ENCODE measurements at regions not wholly inside any gene's neighbourhood (a gene's known extent, or its start where the extent isn't known, plus 50 kb on each side); places are given as distances from the start of the nearest gene placed in this dataset.

DNA sequence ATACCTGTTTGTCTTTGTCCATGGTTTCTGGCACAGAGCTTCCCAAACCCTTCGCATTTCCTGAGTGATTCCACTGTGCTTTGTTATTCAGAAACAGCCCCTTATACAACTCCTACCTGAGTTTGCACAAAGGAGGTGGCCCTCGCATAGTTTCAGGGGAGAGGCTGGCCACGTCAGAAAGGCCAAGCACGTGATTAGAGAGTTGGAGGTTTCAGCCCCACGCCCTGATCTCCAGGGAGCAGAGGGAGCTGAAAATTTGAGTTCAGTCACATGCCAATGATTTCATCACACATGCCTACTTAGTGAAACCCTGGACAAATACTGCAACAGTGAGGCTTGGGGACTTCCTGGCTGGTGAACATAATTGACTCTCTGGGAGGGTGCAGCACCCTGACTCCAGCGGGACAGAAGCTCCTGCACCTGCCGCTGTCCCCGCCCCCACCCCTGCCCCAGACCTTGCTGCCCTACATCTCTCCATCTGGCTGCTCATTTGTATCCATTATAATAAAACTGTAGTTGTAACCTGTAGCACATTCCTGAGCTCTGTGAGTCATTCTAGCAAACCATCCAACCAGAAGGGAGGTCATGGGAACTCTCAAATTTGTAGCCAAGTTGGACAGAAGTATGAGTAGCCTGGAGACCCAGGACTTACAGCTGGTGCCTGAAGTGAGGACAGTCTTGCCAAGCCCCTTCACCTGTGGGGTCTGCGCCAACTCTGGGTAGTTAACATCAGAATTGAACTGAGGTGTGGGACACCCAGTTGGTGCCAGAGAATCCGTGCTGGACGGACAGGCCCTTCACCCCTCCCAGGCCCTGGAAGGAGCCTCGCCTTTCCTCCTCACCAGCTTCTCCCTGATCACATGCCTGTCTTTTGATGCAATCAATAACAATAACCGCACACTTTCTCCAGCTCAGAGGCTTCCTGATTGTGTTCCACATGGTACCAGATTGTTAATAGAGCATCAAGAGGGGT, 224.3 kb downstream of the ANAPC1 start:
- Histone ChIP-seq H3K27ac (peak overlapping the region; percentile 76), H3K79me2 (ENCODE audit: insufficient read depth) (no peaks in the 10 kb centered on the region), H3K36me3 (ENCODE audit: low read depth) (no peaks in the 10 kb centered on the region), H2AFZ (peak overlapping the region; percentile 31; the same call in 1 of the 2 replicates), H3F3A (ENCODE audit: insufficient read depth) (peaks cover 46% of the 10 kb centered on the region), H3K9me3 (ENCODE audit: low read depth) (no peaks in the 10 kb centered on the region), H3K9me2 (ENCODE audit: insufficient read depth) (no peaks in the 10 kb centered on the region), H3K4me1 (ENCODE audit: insufficient read depth) (peaks cover 39% of the 10 kb centered on the region), H3K4me2 (ENCODE audit: unreplicated experiment) (peak overlapping the region; percentile 12), H3K9ac (peak overlapping the region; percentile 48), H3K4me3 (no peak overlapping the region), H3K27me3 (replicated peaks; ENCODE audit: insufficient read depth) (no peaks in the 10 kb centered on the region), H4K20me1 (ENCODE audit: insufficient read depth) (no peaks in the 10 kb centered on the region)
- in situ Hi-C loops (cut with MboI), result loop anchor here (25.0 kb wide), 1 partner anchor 172 kb away; no protein-coding TSS in a partner anchor
- peak; percentile 92 for DNase-seq
- 35 to 46% methylated on average over 12 to 13 of the region's 13 CpGs for WGBS, 2 experiments (ENCODE audit: low coverage in 1 of 2, low lambda C conversion rate in 2 of 2, missing lambda C conversion rate in 2 of 2)
- TF ChIP-seq EZH2phosphoT487 (IDR thresholded peaks at IDR 0.05; ENCODE audit: insufficient read depth, low read depth) (no peak), EZH2 (IDR thresholded peaks at IDR 0.05; ENCODE audit: insufficient read depth, poor library complexity, severe bottlenecking) (no peak)

GRCh38 chr2:111660811-111661210, 223.2 kb downstream of the ANAPC1 start:
- Histone ChIP-seq H3K27ac (no peak overlapping the region), H3K9me2 (ENCODE audit: insufficient read depth) (no peaks in the 10 kb centered on the region), H3K4me1 (ENCODE audit: insufficient read depth) (peaks cover 39% of the 10 kb centered on the region), H3K79me2 (ENCODE audit: insufficient read depth) (no peaks in the 10 kb centered on the region), H3F3A (ENCODE audit: insufficient read depth) (peaks cover 46% of the 10 kb centered on the region), H3K4me3 (no peak overlapping the region), H3K36me3 (ENCODE audit: low read depth) (no peaks in the 10 kb centered on the region), H3K9me3 (ENCODE audit: low read depth) (no peaks in the 10 kb centered on the region), H2AFZ (no peak overlapping the region), H3K27me3 (replicated peaks; ENCODE audit: insufficient read depth) (no peaks in the 10 kb centered on the region), H3K9ac (no peak overlapping the region), H3K4me2 (ENCODE audit: unreplicated experiment) (no peak overlapping the region), H4K20me1 (ENCODE audit: insufficient read depth) (no peaks in the 10 kb centered on the region)
- 97 to 98% methylated on average over 5 of the region's 5 CpGs for WGBS, 2 experiments (ENCODE audit: low coverage in 1 of 2, low lambda C conversion rate in 2 of 2, missing lambda C conversion rate in 2 of 2)
- in situ Hi-C loops (cut with MboI), result loop anchor here (25.0 kb wide), 1 partner anchor 174 kb away; no protein-coding TSS in a partner anchor
- DNase-seq, result no peak
- no peak for TF ChIP-seq EZH2phosphoT487 (IDR thresholded peaks at IDR 0.05; ENCODE audit: insufficient read depth, low read depth)
- TF ChIP-seq EZH2 (IDR thresholded peaks at IDR 0.05; ENCODE audit: insufficient read depth, poor library complexity, severe bottlenecking), result no peak

- H3K79me2 ChIP-seq (ENCODE audit: insufficient read depth), result no peaks in the 10 kb centered on the region
- H3K9ac ChIP-seq, result no peak overlapping the region
- no peaks in the 10 kb centered on the region for H3K9me2 ChIP-seq (ENCODE audit: insufficient read depth)
- TF ChIP-seq EZH2phosphoT487 (IDR thresholded peaks at IDR 0.05; ENCODE audit: insufficient read depth, low read depth), result no peak
- no peak for TF ChIP-seq EZH2 (IDR thresholded peaks at IDR 0.05; ENCODE audit: insufficient read depth, poor library complexity, severe bottlenecking)
- H3K4me3 ChIP-seq, result no peak overlapping the region
- peaks cover 46% of the 10 kb centered on the region for H3F3A ChIP-seq (ENCODE audit: insufficient read depth)
- no peaks in the 10 kb centered on the region for H3K27me3 ChIP-seq (replicated peaks; ENCODE audit: insufficient read depth)
- peaks cover 39% of the 10 kb centered on the region for H3K4me1 ChIP-seq (ENCODE audit: insufficient read depth)
- peak overlapping the region; percentile 64 for H3K27ac ChIP-seq
- no peaks in the 10 kb centered on the region for H4K20me1 ChIP-seq (ENCODE audit: insufficient read depth)
- H2AFZ ChIP-seq, result no peak overlapping the region
- in situ Hi-C loops (cut with MboI), result loop anchor here (25.0 kb wide), 1 partner anchor 174 kb away; no protein-coding TSS in a partner anchor
- H3K4me2 ChIP-seq (ENCODE audit: unreplicated experiment), result peak overlapping the region; percentile 51
- H3K9me3 ChIP-seq (ENCODE audit: low read depth), result no peaks in the 10 kb centered on the region
- DNase-seq, result no peak
- 82 to 83% methylated on average over 7 of the region's 7 CpGs for WGBS, 2 experiments (ENCODE audit: low coverage in 1 of 2, low lambda C conversion rate in 2 of 2, missing lambda C conversion rate in 2 of 2)
- no peaks in the 10 kb centered on the region for H3K36me3 ChIP-seq (ENCODE audit: low read depth)
Observed at GRCh38 chr2:111661286-111661940, 222.6 kb downstream of the ANAPC1 start.

GRCh38 chr2:111662039-111662770, 221.8 kb downstream of the ANAPC1 start:
- no peaks in the 10 kb centered on the region for H3K9me3 ChIP-seq (ENCODE audit: low read depth)
- peak overlapping the region; percentile 43 for H3K9ac ChIP-seq
- DNase-seq, result peak; percentile 90
- no peak for TF ChIP-seq EZH2phosphoT487 (IDR thresholded peaks at IDR 0.05; ENCODE audit: insufficient read depth, low read depth)
- no peak for TF ChIP-seq EZH2 (IDR thresholded peaks at IDR 0.05; ENCODE audit: insufficient read depth, poor library complexity, severe bottlenecking)
- peaks cover 46% of the 10 kb centered on the region for H3F3A ChIP-seq (ENCODE audit: insufficient read depth)
- in situ Hi-C loops (cut with MboI), result loop anchor here (25.0 kb wide), 1 partner anchor 175 kb away; no protein-coding TSS in a partner anchor
- H3K36me3 ChIP-seq (ENCODE audit: low read depth), result no peaks in the 10 kb centered on the region
- H3K4me3 ChIP-seq, result 0 out of 2 replicates have a peak overlapping the region, but pooled peaks have one; percentile 6
- no peak overlapping the region for H2AFZ ChIP-seq
- H3K27me3 ChIP-seq (replicated peaks; ENCODE audit: insufficient read depth), result no peaks in the 10 kb centered on the region
- peak overlapping the region; percentile 51 for H3K4me2 ChIP-seq (ENCODE audit: unreplicated experiment)
- H3K9me2 ChIP-seq (ENCODE audit: insufficient read depth), result no peaks in the 10 kb centered on the region
- no peaks in the 10 kb centered on the region for H3K79me2 ChIP-seq (ENCODE audit: insufficient read depth)
- H4K20me1 ChIP-seq (ENCODE audit: insufficient read depth), result no peaks in the 10 kb centered on the region
- peaks cover 39% of the 10 kb centered on the region for H3K4me1 ChIP-seq (ENCODE audit: insufficient read depth)
- H3K27ac ChIP-seq, result peak overlapping the region; percentile 64
- WGBS, 2 experiments (ENCODE audit: low coverage in 1 of 2, low lambda C conversion rate in 2 of 2, missing lambda C conversion rate in 2 of 2), result 4 to 6% methylated on average over 5 to 6 of the region's 6 CpGs

Measured in GM23248 (cell line).